Neural progenitor cell (in vitro differentiated cells): ENCODE measurements at regions not wholly inside any gene's neighbourhood (a gene's known extent, or its start where the extent isn't known, plus 50 kb on each side); places are given as distances from the start of the nearest gene placed in this dataset.

Experiments used
- DNase-seq: peaks from one replicate; pipeline ENCODE4 v3.0.0-alpha.2; 2016; ENCODE audit warnings: low spot score
- H2AFZ ChIP-seq: fragments of 200-600 bp; sonication (generic); replicated peaks from 2 replicates; pipeline ENCODE4 v1.6.1; 2016; ENCODE audit warnings: antibody characterized with exemption
- H3F3A ChIP-seq: fragments of 200-600 bp; sonication (generic); 2 replicates; pipeline ENCODE4 v1.6.1; 2016; ENCODE audit warnings: antibody characterized with exemption, low read depth
- H3K27ac ChIP-seq: fragments of 200-600 bp; sonication (generic); 2 replicates; pipeline ENCODE4 v1.5.1; 2016; ENCODE audit warnings: mild to moderate bottlenecking
- H3K27me3 ChIP-seq: fragments of 200-600 bp; sonication (generic); 2 replicates; pipeline ENCODE4 v1.6.1; 2016; ENCODE audit warnings: mild to moderate bottlenecking, moderate library complexity
- H3K36me3 ChIP-seq: fragments of 200-600 bp; sonication (generic); 2 replicates; pipeline ENCODE4 v1.5.1; 2016
- H3K4me1 ChIP-seq: fragments of 200-600 bp; sonication (generic); 2 replicates; pipeline ENCODE4 v1.6.1; 2016; ENCODE audit warnings: mixed run types
- H3K4me2 ChIP-seq: fragments of 200-600 bp; sonication (generic); 2 replicates; pipeline ENCODE4 v1.6.1; 2016
- H3K4me3 ChIP-seq: fragments of 200-600 bp; sonication (generic); 2 replicates; pipeline ENCODE4 v1.5.1; 2016
- H3K79me2 ChIP-seq: fragments of 200-600 bp; sonication (generic); 2 replicates; pipeline ENCODE4 v1.6.1; 2016; ENCODE audit warnings: low read depth
- H3K9ac ChIP-seq: fragments of 200-600 bp; sonication (generic); 2 replicates; pipeline ENCODE4 v1.6.1; 2016
- H3K9me3 ChIP-seq: fragments of 200-600 bp; sonication (generic); 2 replicates; pipeline ENCODE4 v1.5.1; 2016; ENCODE audit warnings: low read depth
- H4K20me1 ChIP-seq: fragments of 200-600 bp; sonication (generic); 2 replicates; pipeline ENCODE4 v1.6.1; 2016; ENCODE audit warnings: low read depth
- H3K27ac Mint-ChIP-seq: 3 replicates; pipeline ENCODE4 v1.8.0; 2021; ENCODE audit warnings: mixed read lengths
- H3K27me3 Mint-ChIP-seq: 2 replicates; pipeline ENCODE4 v1.8.0; 2022; ENCODE audit warnings: low read depth, mild to moderate bottlenecking, inconsistent platforms, moderate library complexity, mixed read lengths; ENCODE audit not compliant: insufficient read depth
- H3K36me3 Mint-ChIP-seq: 3 replicates; pipeline ENCODE4 v1.8.0; 2021; ENCODE audit warnings: mixed read lengths
- H3K4me1 Mint-ChIP-seq: 3 replicates; pipeline ENCODE4 v1.8.0; 2021; ENCODE audit warnings: mixed read lengths
- H3K4me3 Mint-ChIP-seq: 3 replicates; pipeline ENCODE4 v1.8.0; 2021; ENCODE audit warnings: mild to moderate bottlenecking, moderate library complexity, mixed read lengths
- H3K9me3 Mint-ChIP-seq: 3 replicates; pipeline ENCODE4 v1.8.0; 2020; ENCODE audit warnings: mixed read lengths
- EZH2 ChIP-seq: fragments of 200-600 bp; sonication (generic); IDR thresholded peaks from 2 replicates; pipeline ENCODE4 v1.6.1; 2017; ENCODE audit warnings: antibody characterized with exemption, mild to moderate bottlenecking, moderate library complexity
- EZH2phosphoT487 ChIP-seq: fragments of 200-600 bp; sonication (generic); IDR thresholded peaks from 2 replicates; pipeline ENCODE4 v1.6.1; 2017; ENCODE audit warnings: antibody characterized with exemption
- TF ChIP-seq, protein P1 (sequence below): fragments of 200-600 bp; sonication (generic); IDR thresholded peaks from 2 replicates; pipeline ENCODE4 v1.5.1; 2017; ENCODE audit warnings: antibody characterized with exemption, mild to moderate bottlenecking

DNA sequence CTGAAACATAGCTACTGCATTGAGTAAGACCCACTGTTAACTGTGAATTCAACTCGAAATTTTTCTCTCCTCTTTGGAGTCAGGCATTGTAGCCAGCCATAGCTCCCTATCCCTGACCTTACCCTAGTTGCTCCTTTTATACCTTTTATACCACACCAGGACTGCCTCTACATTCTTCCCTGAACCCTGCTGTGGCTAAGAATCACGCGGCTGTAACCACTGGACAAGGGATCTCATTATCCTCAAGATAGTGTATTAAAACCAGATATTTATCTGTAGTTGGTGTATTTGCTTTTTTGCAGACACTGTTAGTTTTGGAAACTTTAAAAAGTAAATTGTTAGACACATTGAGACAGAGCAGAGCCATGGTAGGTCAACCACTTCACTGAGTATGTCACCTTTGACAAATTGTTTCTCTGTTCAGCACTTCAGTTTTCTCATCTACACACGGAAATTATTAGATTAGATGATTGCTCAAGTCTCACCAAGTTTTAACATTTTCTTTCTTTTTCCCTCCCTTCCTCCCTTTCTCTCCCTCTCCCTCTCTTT lies 136.5 kb upstream of the PRNP start:
- no peak overlapping the region for H3K27ac Mint-ChIP-seq
- peaks cover 7% of the 10 kb centered on the region for H3K4me1 Mint-ChIP-seq
- Histone ChIP-seq H3K27ac (no peak overlapping the region), H4K20me1 (no peaks in the 10 kb centered on the region), H3K36me3 (no peaks in the 10 kb centered on the region), H3K4me3 (no peak overlapping the region), H3K9ac (no peak overlapping the region), H3K4me1 (peaks cover 6% of the 10 kb centered on the region), H3K4me2 (no peak overlapping the region), H3F3A (no peaks in the 10 kb centered on the region), H3K79me2 (no peaks in the 10 kb centered on the region), H3K9me3 (no peaks in the 10 kb centered on the region), H3K27me3 (no peaks in the 10 kb centered on the region), H2AFZ (no peak overlapping the region)
- H3K36me3 Mint-ChIP-seq = no peaks in the 10 kb centered on the region
- TF ChIP-seq, protein P1, sequence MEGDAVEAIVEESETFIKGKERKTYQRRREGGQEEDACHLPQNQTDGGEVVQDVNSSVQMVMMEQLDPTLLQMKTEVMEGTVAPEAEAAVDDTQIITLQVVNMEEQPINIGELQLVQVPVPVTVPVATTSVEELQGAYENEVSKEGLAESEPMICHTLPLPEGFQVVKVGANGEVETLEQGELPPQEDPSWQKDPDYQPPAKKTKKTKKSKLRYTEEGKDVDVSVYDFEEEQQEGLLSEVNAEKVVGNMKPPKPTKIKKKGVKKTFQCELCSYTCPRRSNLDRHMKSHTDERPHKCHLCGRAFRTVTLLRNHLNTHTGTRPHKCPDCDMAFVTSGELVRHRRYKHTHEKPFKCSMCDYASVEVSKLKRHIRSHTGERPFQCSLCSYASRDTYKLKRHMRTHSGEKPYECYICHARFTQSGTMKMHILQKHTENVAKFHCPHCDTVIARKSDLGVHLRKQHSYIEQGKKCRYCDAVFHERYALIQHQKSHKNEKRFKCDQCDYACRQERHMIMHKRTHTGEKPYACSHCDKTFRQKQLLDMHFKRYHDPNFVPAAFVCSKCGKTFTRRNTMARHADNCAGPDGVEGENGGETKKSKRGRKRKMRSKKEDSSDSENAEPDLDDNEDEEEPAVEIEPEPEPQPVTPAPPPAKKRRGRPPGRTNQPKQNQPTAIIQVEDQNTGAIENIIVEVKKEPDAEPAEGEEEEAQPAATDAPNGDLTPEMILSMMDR = no peak
- TF ChIP-seq EZH2phosphoT487 = no peak
- TF ChIP-seq EZH2 = no peak
- DNase-seq = no peak
- no peaks in the 10 kb centered on the region for H3K9me3 Mint-ChIP-seq
- H3K4me3 Mint-ChIP-seq = no peak overlapping the region
- no peaks in the 10 kb centered on the region for H3K27me3 Mint-ChIP-seq

DNA sequence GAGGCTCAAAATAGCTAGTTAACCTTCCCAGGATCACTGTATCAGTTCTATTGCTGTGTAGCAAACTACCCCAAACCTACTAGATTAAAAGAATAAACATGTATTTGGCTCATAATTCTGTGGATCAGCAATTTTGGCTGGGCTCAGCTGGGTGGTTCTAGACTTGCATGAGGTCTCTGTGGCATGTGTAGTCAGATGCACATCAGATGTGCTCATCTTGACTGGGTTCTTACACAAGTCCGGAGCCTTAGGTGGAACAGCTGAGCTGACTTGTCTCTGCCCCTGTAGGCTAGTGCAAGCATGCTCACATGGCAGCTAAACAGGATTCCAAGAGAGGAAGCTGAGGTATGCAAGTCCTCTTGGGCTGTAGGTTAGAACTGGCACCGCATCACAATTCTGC lies 137.7 kb upstream of the PRNP start:
- no peak overlapping the region for H3K27ac ChIP-seq
- TF ChIP-seq EZH2phosphoT487 (no peak), EZH2 (no peak)
- TF ChIP-seq, protein P1 = no peak
- H4K20me1 ChIP-seq = no peaks in the 10 kb centered on the region
- H3K4me2 ChIP-seq = no peak overlapping the region
- Mint-ChIP-seq H3K27me3 (no peaks in the 10 kb centered on the region), H3K27ac (no peak overlapping the region), H3K9me3 (no peaks in the 10 kb centered on the region), H3K4me3 (no peak overlapping the region), H3K36me3 (no peaks in the 10 kb centered on the region), H3K4me1 (peaks cover 7% of the 10 kb centered on the region)
- H3K9me3 ChIP-seq = no peaks in the 10 kb centered on the region
- H3K4me1 ChIP-seq = peaks cover 6% of the 10 kb centered on the region
- DNase-seq = no peak
- no peaks in the 10 kb centered on the region for H3K79me2 ChIP-seq
- no peaks in the 10 kb centered on the region for H3K27me3 ChIP-seq
- no peaks in the 10 kb centered on the region for H3K36me3 ChIP-seq
- H2AFZ ChIP-seq = no peak overlapping the region
- H3K4me3 ChIP-seq = no peak overlapping the region
- H3F3A ChIP-seq = no peaks in the 10 kb centered on the region
- no peak overlapping the region for H3K9ac ChIP-seq

DNA sequence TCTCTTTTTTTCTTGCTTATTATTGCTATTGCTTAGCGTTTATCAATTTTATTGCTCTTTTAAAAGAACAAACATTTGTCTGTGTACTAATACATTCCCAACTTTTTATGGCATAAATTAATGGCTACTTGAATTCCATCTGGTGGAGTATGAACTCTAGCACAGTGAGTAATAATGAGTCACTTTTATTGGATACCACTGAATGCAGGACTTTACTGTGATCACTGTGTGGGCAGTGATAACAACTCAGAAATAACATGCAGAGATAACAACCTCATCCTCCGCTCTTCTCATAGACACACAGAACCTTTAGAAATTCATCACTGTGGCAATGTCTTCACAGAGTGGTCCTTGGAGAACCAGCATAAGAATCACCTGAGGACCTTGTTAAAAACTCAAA lies 139.5 kb upstream of the PRNP start:
- H3K27ac Mint-ChIP-seq = no peak overlapping the region
- H3K27me3 Mint-ChIP-seq = no peaks in the 10 kb centered on the region
- Histone ChIP-seq H3K9me3 (no peaks in the 10 kb centered on the region), H3K36me3 (no peaks in the 10 kb centered on the region), H4K20me1 (no peaks in the 10 kb centered on the region), H3K4me1 (peaks cover 6% of the 10 kb centered on the region), H3K4me2 (no peak overlapping the region), H3K27ac (no peak overlapping the region), H3K4me3 (no peak overlapping the region), H3K79me2 (no peaks in the 10 kb centered on the region), H3K9ac (no peak overlapping the region), H3F3A (no peaks in the 10 kb centered on the region), H2AFZ (no peak overlapping the region), H3K27me3 (no peaks in the 10 kb centered on the region)
- no peak for TF ChIP-seq EZH2
- no peak for TF ChIP-seq EZH2phosphoT487
- TF ChIP-seq, protein P1 = no peak
- H3K36me3 Mint-ChIP-seq = no peaks in the 10 kb centered on the region
- H3K4me1 Mint-ChIP-seq = peaks cover 7% of the 10 kb centered on the region
- H3K4me3 Mint-ChIP-seq = no peak overlapping the region
- no peak for DNase-seq
- no peaks in the 10 kb centered on the region for H3K9me3 Mint-ChIP-seq
